UCSD-AML1 (cell line): ENCODE measurements at regions not wholly inside any gene's neighbourhood (a gene's known extent, or its start where the extent isn't known, plus 50 kb on each side); places are given as distances from the start of the nearest gene placed in this dataset.

ENCODE experiments used
- DNase-seq: peaks from one replicate; lab custom pipeline; 2025; ENCODE audit not compliant: unreplicated experiment; lab: John Stamatoyannopoulos, UW

DNA sequence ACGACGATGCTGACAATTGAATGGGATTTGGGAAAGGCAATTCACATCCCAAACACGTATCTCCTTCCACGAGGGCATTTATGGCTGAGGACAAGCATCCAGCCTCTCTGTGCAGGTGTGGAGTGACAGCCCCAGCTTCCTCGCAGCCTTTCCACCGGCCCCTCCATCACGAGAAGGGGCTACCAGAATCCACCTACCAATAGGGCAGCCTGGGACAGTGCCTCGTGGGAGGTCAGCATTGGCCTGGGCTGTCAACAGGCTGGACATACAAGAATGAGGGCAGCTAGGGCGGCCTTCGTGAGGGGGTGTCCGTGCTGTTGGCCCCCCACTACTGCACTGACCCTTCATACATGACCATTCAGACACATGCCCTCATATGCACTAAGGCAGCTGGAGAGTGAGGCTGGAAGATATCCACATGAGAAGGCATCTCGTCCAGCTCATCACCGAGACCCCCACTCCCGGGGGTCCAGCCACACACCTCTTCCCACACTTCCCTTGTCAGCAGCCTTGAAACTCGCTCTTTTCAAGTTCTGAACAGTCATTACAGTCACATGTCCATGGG lies 81.0 kb upstream of the ADRA2C start:
- DNase-seq, result no peak

- DNase-seq, result no peak
Observed at GRCh38 chr4:3684546-3684945, 81.6 kb upstream of the ADRA2C start.

GRCh38 chr4:3683744-3684421 lies 82.3 kb upstream of the ADRA2C start:
- no peak for DNase-seq

GRCh38 chr4:3683077-3683743 lies 83.0 kb upstream of the ADRA2C start:
- no peak for DNase-seq

DNA sequence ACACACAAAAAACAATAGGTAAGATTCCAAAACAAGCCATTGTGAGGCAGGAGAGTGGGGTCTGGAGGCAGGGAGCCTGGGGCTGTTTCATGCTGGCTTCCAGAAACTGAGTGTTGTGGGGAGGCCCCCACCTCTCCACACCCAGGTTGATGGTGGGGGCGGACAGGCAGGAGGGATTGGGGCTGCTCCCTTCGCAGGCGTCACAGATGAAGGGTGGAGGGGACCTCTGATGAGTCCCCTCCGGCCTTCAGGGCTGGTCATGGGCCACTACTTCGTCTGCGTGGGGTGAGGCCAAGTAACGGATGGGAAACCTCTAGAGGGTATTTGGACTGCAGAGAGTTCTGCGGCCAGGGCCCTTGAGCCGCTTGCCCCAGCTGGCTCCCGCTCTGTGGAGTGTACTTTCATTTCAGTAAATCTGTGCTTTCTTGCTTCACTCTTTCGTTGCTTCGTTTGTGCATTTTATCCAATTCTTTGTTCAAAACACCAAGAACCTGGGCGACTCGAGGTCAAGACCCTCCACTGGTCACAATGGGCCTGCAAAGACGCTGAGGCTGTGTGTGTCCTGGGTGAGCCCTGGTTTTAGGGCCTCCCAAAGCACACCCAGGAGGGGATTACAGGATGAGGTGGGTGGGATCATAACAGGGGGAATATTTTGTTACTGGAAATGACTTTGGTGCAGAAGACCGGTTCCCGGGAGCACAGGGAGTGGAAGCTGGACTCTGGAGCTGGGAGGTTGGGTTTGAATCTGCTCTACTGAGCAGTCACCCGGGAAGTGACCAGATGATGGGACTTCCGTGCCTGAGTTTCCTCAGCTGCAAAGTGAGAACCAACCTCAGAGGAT lies 83.7 kb upstream of the ADRA2C start:
- DNase-seq, result no peak

DNA sequence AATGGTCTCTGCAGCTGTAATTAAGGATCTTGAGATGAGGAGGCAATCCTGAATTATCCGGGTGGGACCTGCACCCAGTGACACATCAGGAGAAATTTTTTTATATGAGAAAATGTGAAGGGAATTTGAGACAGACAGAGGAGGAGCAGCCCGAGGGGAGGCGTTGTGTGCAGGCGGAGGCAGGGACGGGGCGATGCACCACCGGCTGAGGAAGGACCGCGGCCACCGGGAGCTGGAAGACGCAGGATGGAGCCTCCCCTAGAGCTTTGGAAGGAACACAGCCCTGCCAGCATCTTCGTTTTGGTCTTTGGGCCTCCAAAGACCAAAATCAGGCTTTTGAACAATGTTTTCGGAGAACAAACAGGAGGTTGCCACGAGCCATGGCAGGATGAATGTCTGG lies 85.0 kb upstream of the ADRA2C start:
- no peak for DNase-seq

DNA sequence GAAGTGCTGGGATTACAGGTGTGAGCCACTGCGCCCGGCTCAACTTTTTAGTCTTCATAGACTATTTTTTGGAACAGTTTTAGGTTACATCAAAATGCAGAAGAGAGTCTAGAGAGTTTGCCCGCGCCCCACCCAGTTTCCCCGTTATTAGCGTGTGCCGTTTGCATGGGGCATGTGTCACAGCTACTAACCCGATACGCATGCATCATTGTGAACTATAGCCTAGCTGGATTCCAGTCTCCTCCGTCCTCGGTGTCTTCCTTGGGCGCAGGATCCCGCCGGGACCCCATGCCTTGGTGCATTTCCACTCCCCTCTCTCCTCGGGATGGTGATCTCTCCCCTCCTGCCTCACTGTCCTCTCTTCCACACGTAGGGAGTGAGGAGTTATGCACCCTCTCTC lies 85.5 kb upstream of the ADRA2C start:
- no peak for DNase-seq

GRCh38 chr4:3679851-3680311 lies 86.3 kb upstream of the ADRA2C start:
- DNase-seq, result no peak

DNA sequence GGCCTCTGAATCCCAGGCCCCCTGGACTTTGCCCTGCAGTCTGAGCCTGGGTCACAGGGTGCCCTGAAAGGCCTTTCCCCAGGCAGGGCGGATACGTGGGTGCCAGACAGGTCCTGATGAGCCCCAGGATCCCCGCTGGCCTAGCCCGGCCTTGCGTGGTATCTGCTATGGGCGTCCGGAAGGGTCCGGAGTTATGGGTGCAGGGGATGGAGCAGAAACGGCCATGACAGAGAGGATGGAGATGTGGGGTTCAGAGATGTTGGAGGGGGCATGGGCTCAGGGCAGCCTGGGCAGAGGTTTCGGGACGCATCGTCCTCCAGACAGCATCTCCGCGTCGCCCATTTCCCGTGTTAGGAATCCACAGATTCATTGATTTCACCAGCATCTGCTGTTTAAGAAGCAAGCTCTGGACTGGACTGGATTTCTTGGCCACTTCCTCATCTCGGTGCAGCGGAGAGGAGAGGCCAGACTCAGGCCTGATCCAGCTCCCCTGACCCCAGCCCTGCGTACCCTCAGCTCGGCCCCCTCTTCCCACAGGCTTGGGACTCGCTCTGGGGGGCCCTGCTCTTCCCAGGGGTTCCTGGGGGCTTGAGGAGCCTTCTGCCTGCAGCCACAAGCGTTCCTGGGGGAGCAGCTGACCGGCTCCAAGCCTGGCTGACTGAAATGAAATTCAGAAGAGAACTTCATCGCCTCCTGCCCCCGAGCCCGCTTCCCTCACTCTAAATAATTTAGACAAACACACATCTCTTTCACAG lies 86.9 kb upstream of the ADRA2C start:
- no peak for DNase-seq

- no peak for DNase-seq
Observed at GRCh38 chr4:3677748-3678070, 88.5 kb upstream of the ADRA2C start.

- DNase-seq, result no peak
Observed at GRCh38 chr4:3676907-3677747, 89.1 kb upstream of the ADRA2C start.

- no peak for DNase-seq
Observed at GRCh38 chr4:3676196-3676595, 90.0 kb upstream of the ADRA2C start.

- no peak for DNase-seq
Observed at GRCh38 chr4:3675251-3676115, 90.7 kb upstream of the ADRA2C start.

DNA sequence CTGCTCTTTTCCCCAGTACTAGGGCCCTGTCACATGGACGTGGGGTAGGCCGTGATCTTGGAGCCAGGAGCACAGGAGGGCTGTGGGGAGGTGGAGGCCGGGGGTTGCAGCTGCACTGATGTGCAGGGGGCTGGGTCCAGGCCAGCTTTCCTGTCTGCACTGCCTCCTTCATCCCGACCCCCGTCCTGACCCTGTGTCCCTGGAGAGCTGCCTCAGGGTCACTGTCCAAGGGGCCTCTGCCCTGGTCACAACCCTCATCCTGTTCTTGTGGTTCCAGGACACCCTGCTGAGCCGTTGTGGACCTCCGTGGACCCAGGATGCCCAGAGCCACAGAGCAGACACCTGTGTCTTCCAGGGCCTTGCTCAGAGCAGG lies 91.7 kb upstream of the ADRA2C start:
- DNase-seq, result no peak

DNA sequence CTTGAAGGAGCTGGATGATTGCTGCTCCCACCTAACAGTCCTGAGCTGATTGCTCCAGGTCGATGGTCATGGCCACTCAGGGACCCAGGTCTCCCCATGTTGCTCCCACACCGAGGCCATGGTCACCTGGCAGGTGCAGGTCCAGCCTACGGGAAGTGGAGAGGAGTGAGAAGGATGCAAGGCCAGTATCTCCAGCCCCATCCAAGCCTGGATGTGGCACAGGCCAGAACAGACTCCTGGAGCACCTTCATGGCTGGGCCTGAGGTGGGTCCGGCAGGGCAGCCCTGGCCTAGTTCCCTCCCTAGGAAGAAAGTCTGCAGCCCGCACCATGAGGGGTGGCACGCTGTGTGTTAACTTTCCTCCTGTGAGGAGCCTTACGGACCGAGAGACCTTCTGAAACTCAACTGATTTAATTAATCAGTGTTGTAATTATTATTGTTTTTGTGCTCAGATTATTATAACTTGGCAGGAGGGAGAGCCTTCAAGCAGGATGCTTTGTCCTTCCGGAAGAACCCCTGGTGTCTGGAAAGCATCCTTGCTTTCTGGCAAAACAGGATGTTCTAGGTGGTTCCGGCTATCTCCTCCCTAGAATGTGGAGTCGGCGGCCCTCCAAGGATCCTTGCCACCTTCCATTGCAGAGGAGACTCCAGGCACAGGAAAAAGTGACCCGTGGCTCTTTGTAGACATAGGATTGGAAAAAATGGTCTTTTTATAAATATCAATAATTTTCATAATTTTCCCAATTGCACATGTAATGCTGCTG lies 92.3 kb upstream of the ADRA2C start:
- DNase-seq, result no peak

DNA sequence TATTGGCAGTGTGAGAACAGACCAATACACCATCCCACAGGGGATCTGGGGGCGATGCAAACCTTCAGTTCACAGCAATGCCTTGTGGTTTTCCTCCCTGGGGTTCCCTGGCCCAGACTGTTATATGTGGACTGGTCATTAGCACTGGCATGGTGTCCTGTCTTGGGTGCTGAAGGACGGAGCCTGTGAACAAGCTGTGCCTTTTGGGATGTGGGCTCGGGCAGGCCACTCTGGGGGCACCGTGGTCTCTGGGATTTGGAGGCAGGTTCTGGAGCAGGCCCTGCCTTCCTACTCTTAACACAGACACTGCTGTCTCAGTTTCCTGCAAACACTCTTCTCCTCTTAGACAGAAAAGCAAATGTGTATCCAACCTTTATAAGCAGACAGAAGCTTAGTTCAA lies 93.0 kb upstream of the ADRA2C start:
- no peak for DNase-seq

DNA sequence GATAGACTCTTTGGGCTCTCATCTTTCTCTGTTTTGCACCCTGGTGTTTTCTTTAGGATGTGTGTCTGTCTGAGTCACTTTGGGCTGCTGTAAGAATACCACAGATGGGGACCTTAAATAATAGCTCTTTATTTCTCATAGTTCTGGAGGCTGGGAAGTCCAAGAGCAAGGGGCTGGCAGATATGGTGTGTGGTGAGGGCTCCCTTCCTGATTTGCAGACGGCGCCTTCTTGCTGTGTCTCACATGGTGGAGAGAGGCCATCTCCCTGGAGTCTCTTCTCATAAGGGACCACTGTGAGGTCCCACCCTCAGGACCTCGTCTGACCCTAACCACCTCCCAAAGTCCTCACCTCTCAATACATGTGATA lies 93.7 kb upstream of the ADRA2C start:
- no peak for DNase-seq

DNA sequence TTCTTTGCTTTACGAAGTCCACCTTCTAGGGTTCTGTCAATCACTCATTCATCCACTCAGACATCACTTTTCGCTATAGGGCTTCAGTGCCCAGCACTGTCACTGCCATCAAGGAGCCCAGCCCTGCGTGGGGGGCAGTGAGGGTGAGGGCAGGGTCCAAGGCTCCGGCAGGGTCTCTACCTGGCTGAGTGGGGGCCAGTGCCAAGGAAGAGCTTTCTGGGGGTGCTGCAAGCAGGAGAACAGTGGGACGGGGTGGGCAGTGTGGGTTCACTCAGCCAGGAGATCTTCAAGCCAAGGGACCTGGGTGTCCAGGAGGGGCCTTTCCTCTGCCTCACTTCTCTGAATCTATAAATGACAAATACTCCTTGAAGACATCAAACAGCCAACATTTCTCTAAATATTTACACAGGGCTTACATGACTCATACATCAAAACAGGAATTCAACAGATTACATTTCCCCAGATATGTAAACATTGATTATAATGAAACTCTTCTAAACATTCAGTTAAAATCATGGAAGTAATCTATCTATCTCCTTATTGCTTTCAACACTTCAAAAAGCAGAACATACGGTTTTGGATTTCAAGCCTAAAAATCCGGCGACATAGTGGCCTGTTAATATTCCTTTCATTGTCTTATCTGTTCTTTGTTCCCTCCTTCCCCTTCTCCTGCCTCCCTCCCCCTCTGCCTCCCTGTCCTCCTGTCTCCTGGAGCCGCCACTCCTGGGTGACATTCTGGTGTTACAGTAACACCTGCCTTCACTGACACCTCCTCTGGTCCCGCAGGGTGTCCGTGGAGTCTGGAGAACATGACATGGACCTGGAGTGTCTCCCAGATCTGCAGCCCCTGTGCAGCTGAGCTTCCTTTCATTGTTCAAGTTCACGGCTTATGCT lies 94.4 kb upstream of the ADRA2C start:
- no peak for DNase-seq
